ENCODE measurements at regions not wholly inside any gene's neighbourhood (a gene's known extent, or its start where the extent isn't known, plus 50 kb on each side); places are given as distances from the start of the nearest gene placed in this dataset.
"Not testable (repeated sequence)": the region's sequence is repeated elsewhere in the genome, so short reads cannot be mapped to it uniquely, and the experiment has no call there.

DNA sequence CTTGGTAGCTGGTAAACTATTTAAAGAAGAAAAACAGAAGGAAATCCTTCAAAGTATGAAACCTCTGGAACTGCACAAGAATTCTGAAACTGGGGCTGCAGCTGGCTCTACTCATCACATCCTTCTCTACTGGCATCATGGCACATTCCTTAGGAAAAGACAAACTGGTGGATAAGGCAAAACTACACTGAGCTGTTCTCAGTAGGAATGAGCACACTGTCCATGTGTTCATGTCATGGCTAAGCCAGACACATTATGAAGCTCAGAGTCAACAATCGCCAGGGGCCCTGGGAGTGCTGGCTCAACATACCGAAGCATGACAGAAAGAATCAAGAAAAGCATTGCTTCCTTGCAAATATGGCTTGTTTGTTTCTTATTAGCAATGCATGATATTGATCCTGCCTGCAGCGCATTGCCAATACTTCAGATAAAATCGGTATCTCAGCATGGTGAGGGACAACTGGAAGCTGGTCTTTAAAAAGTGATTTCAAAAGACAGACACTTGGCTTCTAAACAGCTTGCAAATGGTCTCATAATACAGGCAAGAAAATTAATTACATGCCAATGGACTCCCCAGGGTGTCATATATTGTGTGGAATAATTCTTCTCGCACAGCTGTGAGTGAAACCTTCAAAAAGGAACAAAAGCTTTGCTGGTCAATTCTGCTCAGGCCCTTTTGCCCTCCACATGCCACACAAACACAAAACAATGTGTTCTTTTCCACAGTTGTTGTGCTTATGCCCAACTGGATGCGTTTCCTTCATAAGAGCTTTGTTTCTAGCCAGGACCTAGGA is 300.2 kb upstream of the VCX start:
- in situ Hi-C loops (cut with MboI; ENCODE audit: low sequenced_read_pairs) = no loop called here

GRCh38 chrX:7522860-7523259 is 320.1 kb upstream of the VCX start:
- in situ Hi-C loops (cut with MboI; ENCODE audit: low sequenced_read_pairs) = no loop called here
- Histone ChIP-seq H3K4me1 (no peaks in the 10 kb centered on the region), H3K36me3 (replicated peaks) (no peaks in the 10 kb centered on the region), H3K27me3 (ENCODE audit: low read depth) (no peaks in the 10 kb centered on the region), H3K4me3 (no peak overlapping the region), H3K9me3 (no peaks in the 10 kb centered on the region)
- DNase-seq (ENCODE audit: low spot score in 2 of 2) = no peak

More for the DNA sequence above, 300.2 kb upstream of the VCX start:
- Histone ChIP-seq H3K9me3 (no peaks in the 10 kb centered on the region; the same call in 1 of the 2 replicates), H3K4me1 (no peaks in the 10 kb centered on the region), H3K27me3 (ENCODE audit: low read depth) (no peaks in the 10 kb centered on the region), H3K4me3 (no peak overlapping the region), H3K36me3 (replicated peaks) (no peaks in the 10 kb centered on the region)
- DNase-seq (ENCODE audit: low spot score in 2 of 2) = no peak

DNA sequence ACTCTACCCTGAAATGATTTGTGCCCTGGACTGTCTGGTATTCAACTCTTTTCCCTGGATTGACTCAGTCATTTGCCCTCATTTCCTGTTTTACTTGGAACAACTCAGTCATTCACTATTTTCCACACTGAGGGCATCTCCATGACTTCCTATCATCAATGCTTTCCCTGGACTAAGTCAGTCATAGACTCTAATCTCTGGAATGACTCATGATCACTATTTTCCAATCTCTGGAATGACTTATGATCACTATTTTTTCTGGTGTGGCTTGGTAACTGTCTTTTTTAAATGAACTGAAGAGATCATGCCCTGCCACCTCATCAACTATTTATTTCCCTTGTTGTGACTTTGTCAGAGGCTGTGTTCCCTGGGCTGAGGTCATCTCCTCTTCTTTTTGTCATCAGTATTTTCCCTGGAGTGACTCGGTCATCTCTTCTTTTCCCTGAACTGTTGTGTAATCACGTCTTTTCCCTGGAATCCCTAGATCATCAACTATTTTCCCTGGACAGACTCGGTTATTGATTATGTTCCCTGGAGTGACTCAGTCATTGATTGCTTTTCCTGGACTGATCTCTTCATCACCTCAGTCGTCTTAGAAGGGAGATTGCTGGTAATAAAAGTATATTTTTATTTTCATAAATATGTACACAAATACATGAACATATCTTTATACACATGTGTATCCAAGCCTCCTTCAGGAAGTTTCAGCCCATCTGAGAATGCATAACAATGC is 327.1 kb upstream of the VCX start:
- in situ Hi-C loops (cut with MboI; ENCODE audit: low sequenced_read_pairs) = no loop called here
- H3K36me3 ChIP-seq (replicated peaks) = no peaks in the 10 kb centered on the region
- no peak for DNase-seq (ENCODE audit: low spot score in 2 of 2)
- no peaks in the 10 kb centered on the region for H3K4me1 ChIP-seq
- H3K4me3 ChIP-seq = no peak overlapping the region
- H3K27me3 ChIP-seq (ENCODE audit: low read depth) = no peaks in the 10 kb centered on the region
- H3K9me3 ChIP-seq = no peaks in the 10 kb centered on the region

GRCh38 chrX:7514871-7515599 is 327.9 kb upstream of the VCX start:
- Histone ChIP-seq H3K36me3 (replicated peaks) (no peaks in the 10 kb centered on the region), H3K9me3 (no peaks in the 10 kb centered on the region), H3K4me1 (no peaks in the 10 kb centered on the region), H3K4me3 (no peak overlapping the region), H3K27me3 (ENCODE audit: low read depth) (no peaks in the 10 kb centered on the region)
- in situ Hi-C loops (cut with MboI; ENCODE audit: low sequenced_read_pairs) = no loop called here
- DNase-seq (ENCODE audit: low spot score in 2 of 2) = no peak

DNA sequence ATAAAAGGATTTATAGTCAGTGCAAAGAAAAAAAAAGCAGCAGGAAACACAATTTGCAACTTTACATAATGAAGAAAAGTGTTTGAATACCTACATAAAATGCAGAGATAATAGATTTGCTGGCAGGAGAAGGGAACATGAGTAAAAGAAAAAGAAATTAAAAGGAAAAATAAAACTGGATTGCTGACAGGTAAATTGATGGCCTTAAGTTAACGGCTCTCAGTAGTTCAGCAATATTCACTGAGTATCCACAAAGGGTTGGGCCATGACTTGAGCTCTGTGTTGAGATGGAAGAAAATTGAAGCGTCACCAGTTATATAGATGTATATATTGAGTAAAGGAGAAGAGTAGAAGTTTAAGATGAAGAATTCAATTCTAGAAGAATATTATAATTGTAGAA is 330.1 kb upstream of the VCX start:
- H3K27me3 ChIP-seq (ENCODE audit: low read depth) = no peaks in the 10 kb centered on the region
- peak in 1 of 2 experiments; percentile 20 for DNase-seq (ENCODE audit: low spot score in 2 of 2)
- in situ Hi-C loops (cut with MboI; ENCODE audit: low sequenced_read_pairs) = no loop called here

GRCh38 chrX:7503251-7503650 is 339.7 kb upstream of the VCX start:
- DNase-seq (ENCODE audit: low spot score in 2 of 2) = peak in 1 of 2 experiments; percentile 17
- Histone ChIP-seq H3K4me3 (no peak overlapping the region), H3K36me3 (replicated peaks) (no peaks in the 10 kb centered on the region), H3K9me3 (no peaks in the 10 kb centered on the region), H3K4me1 (no peaks in the 10 kb centered on the region), H3K27me3 (ENCODE audit: low read depth) (no peaks in the 10 kb centered on the region)
- in situ Hi-C loops (cut with MboI; ENCODE audit: low sequenced_read_pairs) = no loop called here

More for the DNA sequence above, 330.1 kb upstream of the VCX start:
- Histone ChIP-seq H3K36me3 (replicated peaks) (no peaks in the 10 kb centered on the region), H3K4me1 (no peaks in the 10 kb centered on the region), H3K4me3 (no peak overlapping the region), H3K9me3 (no peaks in the 10 kb centered on the region)

DNA sequence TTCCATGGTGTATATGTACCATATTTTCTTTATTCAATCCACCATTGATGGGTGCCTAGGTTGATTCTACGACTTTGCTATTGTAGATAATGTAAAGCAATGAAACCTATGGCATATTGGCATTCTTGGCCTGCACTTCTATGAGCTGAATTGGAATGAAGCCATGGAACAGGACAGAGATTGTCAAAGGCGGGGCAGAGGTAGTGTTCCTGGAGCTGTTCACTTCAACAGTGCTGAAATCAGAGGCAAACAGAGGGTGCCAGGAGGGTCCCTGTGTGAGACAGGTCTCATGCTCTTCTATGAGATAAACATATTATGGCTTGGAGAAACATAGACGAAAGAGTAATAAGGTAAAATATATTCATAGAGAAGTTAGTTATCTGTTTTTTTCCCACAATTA is 342.6 kb upstream of the VCX start:
- Histone ChIP-seq H3K36me3 (replicated peaks) (no peaks in the 10 kb centered on the region), H3K4me1 (no peaks in the 10 kb centered on the region), H3K27me3 (ENCODE audit: low read depth) (no peaks in the 10 kb centered on the region), H3K4me3 (no peak overlapping the region), H3K9me3 (no peaks in the 10 kb centered on the region)
- in situ Hi-C loops (cut with MboI; ENCODE audit: low sequenced_read_pairs) = no loop called here
- DNase-seq (ENCODE audit: low spot score in 2 of 2) = no peak

DNA sequence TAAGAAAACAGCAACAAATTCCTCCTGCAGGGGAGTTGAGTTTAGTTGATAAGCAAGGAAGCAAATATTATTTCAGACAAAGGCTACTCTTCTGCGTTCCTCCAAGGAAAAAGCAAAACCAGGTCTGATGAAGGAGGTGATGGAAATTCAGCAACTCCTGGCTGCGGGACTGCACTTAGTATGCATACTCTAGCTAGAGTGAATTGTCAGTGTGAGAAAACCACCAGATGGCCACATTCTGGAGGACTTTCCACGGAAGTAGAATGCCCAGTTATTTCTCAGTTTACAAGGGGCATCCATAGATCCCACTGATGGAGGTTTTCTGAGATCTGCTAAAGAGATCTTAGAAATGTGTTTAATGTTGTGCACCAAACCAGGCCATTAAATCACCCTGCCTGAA is 338.6 kb upstream of the PUDP start:
- no peak for DNase-seq (ENCODE audit: low spot score in 2 of 2)
- in situ Hi-C loops (cut with MboI; ENCODE audit: low sequenced_read_pairs) = no loop called here
- Histone ChIP-seq H3K27me3 (ENCODE audit: low read depth) (no peaks in the 10 kb centered on the region), H3K9me3 (no peaks in the 10 kb centered on the region), H3K4me3 (no peak overlapping the region), H3K36me3 (replicated peaks) (no peaks in the 10 kb centered on the region), H3K4me1 (no peaks in the 10 kb centered on the region)

DNA sequence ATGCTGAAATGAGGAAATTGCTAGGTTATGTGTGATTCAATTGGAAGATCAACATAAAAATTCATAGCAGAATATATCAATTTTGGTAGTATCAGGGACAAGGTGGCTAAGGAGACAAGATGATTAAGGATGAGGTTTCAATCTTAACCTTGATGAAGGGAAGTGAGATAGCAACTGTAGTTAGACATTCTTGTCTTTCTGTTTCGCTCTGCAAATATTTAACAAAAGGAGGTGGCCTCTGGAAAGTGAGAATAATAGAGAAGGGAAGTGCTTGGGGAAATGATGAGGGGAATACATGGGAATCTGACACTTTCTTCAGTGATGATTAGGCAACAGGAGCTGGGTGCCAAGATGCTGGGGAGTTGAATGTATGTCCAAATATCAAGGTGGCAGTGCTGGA is 337.1 kb upstream of the PUDP start:
- no peaks in the 10 kb centered on the region for H3K36me3 ChIP-seq (replicated peaks)
- H3K4me1 ChIP-seq = no peaks in the 10 kb centered on the region
- no peak for DNase-seq (ENCODE audit: low spot score in 2 of 2)
- H3K4me3 ChIP-seq = no peak overlapping the region
- no peaks in the 10 kb centered on the region for H3K27me3 ChIP-seq (ENCODE audit: low read depth)
- in situ Hi-C loops (cut with MboI; ENCODE audit: low sequenced_read_pairs) = no loop called here
- H3K9me3 ChIP-seq = no peaks in the 10 kb centered on the region

DNA sequence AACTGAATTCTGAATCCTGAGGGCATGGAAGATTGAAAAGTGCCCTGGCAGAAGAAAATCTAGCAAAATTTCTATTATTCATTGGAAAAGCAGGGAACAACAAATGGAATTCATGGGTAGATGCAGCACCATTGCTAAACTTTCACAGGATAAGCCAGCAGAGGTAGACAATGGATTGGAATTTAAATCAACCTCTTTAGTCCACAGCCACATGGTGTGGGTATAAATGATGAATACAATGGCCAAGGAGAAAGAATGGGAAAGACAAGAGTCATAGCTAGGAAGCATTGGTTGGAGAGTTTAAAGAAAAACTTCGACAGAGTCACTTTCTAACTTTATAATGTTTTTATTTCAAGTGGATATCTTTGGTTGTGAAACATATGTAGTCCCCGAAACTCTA is 332.8 kb upstream of the PUDP start:
- no peaks in the 10 kb centered on the region for H3K36me3 ChIP-seq (replicated peaks)

GRCh38 chrX:7462110-7462509 is 314.2 kb upstream of the PUDP start:
- Histone ChIP-seq H3K27me3 (ENCODE audit: low read depth) (no peaks in the 10 kb centered on the region), H3K36me3 (replicated peaks) (no peaks in the 10 kb centered on the region), H3K4me1 (no peaks in the 10 kb centered on the region), H3K4me3 (no peak overlapping the region), H3K9me3 (no peaks in the 10 kb centered on the region)
- in situ Hi-C loops (cut with MboI; ENCODE audit: low sequenced_read_pairs) = no loop called here
- DNase-seq (ENCODE audit: low spot score in 2 of 2) = no peak

More for the DNA sequence above, 332.8 kb upstream of the PUDP start:
- no peaks in the 10 kb centered on the region for H3K27me3 ChIP-seq (ENCODE audit: low read depth)
- no peak for DNase-seq (ENCODE audit: low spot score in 2 of 2)
- in situ Hi-C loops (cut with MboI; ENCODE audit: low sequenced_read_pairs) = no loop called here
- no peaks in the 10 kb centered on the region for H3K9me3 ChIP-seq
- H3K4me3 ChIP-seq = no peak overlapping the region
- H3K4me1 ChIP-seq = no peaks in the 10 kb centered on the region

- H3K4me1 ChIP-seq; H3K27me3 ChIP-seq (ENCODE audit: low read depth); H3K36me3 ChIP-seq (replicated peaks); H3K4me3 ChIP-seq; H3K9me3 ChIP-seq; in situ Hi-C loops (cut with MboI; ENCODE audit: low sequenced_read_pairs); DNase-seq (ENCODE audit: low spot score in 2 of 2): not testable (repeated sequence)
Observed at GRCh38 chrX:7461051-7461450, 313.1 kb upstream of the PUDP start.

DNA sequence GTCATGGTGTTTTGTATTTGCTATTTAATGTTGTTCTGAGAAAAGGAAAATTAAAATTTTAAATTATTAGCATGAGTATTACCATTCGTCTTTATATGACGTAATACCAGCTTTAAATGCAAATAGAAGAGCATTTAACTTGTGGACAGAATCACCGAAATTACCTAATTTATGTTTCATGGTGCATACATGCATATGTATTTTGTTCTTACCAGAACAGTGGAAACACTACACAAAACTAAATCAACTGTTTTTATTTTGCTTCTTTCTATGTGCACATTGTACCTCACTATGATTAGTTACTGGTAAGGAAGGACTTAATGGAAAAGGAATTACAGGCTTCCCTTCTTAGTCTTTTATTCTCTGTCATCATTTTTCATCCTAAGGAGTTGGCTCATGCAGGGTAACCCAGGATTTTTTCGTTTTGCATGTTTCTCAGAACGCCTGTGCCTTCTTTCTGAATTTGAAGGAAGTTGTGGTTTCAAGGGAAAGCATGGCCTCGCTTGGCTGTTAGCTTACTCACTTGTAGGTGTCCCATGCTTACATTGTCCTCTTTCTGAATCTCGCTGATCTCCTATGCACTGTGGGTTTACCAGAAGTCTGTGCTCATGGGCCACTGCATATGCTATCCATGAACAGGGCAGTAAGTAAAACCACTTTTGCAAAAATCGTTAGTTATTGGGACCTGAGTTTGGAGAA is 300.0 kb upstream of the PUDP start:
- no peak for DNase-seq (ENCODE audit: low spot score in 2 of 2)
- H3K4me3 ChIP-seq = no peak overlapping the region
- H3K36me3 ChIP-seq (replicated peaks) = no peaks in the 10 kb centered on the region
- in situ Hi-C loops (cut with MboI; ENCODE audit: low sequenced_read_pairs) = no loop called here
- H3K4me1 ChIP-seq = no peaks in the 10 kb centered on the region
- no peaks in the 10 kb centered on the region for H3K9me3 ChIP-seq
- H3K27me3 ChIP-seq (ENCODE audit: low read depth) = no peaks in the 10 kb centered on the region
